ENCODE measurements at regions not wholly inside any gene's neighbourhood (a gene's known extent, or its start where the extent isn't known, plus 50 kb on each side); places are given as distances from the start of the nearest gene placed in this dataset.

GRCh38 chr3:30546934-30547333, 59.5 kb upstream of the TGFBR2 start:
- Histone ChIP-seq H3K4me1 (no peaks in the 10 kb centered on the region), H3K27ac (no peak overlapping the region), H3K4me3 (replicated peaks in 1 of 3) (no peak overlapping the region), H3K36me3 (no peaks in the 10 kb centered on the region), H3K9me3 (no peaks in the 10 kb centered on the region), H3K27me3 (no peaks in the 10 kb centered on the region)
- WGBS, 2 donors: 84 to 91% methylated on average over 1 of the region's 1 CpG
- intact Hi-C loops (cut with DNase I): no loop called here
- DNase-seq: no peak
- TF ChIP-seq CTCF (IDR thresholded peaks at IDR 0.05): no peak
- no peak for TF ChIP-seq POLR2A (IDR thresholded peaks at IDR 0.05)

GRCh38 chr3:30547716-30548115, 58.7 kb upstream of the TGFBR2 start:
- Histone ChIP-seq H3K36me3 (no peaks in the 10 kb centered on the region), H3K27ac (no peak overlapping the region), H3K9me3 (no peaks in the 10 kb centered on the region), H3K4me1 (no peaks in the 10 kb centered on the region), H3K27me3 (no peaks in the 10 kb centered on the region), H3K4me3 (replicated peaks in 1 of 3) (no peak overlapping the region)
- 97 to 99% methylated on average over 5 of the region's 5 CpGs for WGBS, 2 donors
- DNase-seq: no peak
- TF ChIP-seq CTCF (IDR thresholded peaks at IDR 0.05) (no peak), POLR2A (IDR thresholded peaks at IDR 0.05) (no peak)
- intact Hi-C loops (cut with DNase I): no loop called here

- H3K27me3 ChIP-seq: no peaks in the 10 kb centered on the region
- DNase-seq: no peak
- TF ChIP-seq CTCF (IDR thresholded peaks at IDR 0.05) (no peak), POLR2A (IDR thresholded peaks at IDR 0.05) (no peak)
- intact Hi-C loops (cut with DNase I): no loop called here
- no peak overlapping the region for H3K27ac ChIP-seq
- H3K36me3 ChIP-seq: no peaks in the 10 kb centered on the region
- WGBS, 2 donors: 43 to 62% methylated on average over 3 of the region's 3 CpGs
- no peaks in the 10 kb centered on the region for H3K9me3 ChIP-seq
- no peaks in the 10 kb centered on the region for H3K4me1 ChIP-seq
- H3K4me3 ChIP-seq (replicated peaks in 1 of 3): no peak overlapping the region
These were observed 57.8 kb upstream of the TGFBR2 start for GRCh38 chr3:30548600-30548999.

GRCh38 chr3:30549600-30549999, 56.8 kb upstream of the TGFBR2 start:
- H3K27me3 ChIP-seq: no peaks in the 10 kb centered on the region
- no peak overlapping the region for H3K4me3 ChIP-seq (replicated peaks in 1 of 3)
- no peaks in the 10 kb centered on the region for H3K36me3 ChIP-seq
- intact Hi-C loops (cut with DNase I): no loop called here
- H3K9me3 ChIP-seq: no peaks in the 10 kb centered on the region
- no peak for TF ChIP-seq CTCF (IDR thresholded peaks at IDR 0.05)
- no peak for TF ChIP-seq POLR2A (IDR thresholded peaks at IDR 0.05)
- H3K4me1 ChIP-seq: no peaks in the 10 kb centered on the region
- no peak for DNase-seq
- H3K27ac ChIP-seq: peak overlapping the region in 1 of 3 donors; percentile 31
- WGBS, 2 donors: 46 to 71% methylated on average over 4 of the region's 4 CpGs

GRCh38 chr3:30550246-30550645, 56.2 kb upstream of the TGFBR2 start:
- no peak for TF ChIP-seq CTCF (IDR thresholded peaks at IDR 0.05)
- TF ChIP-seq POLR2A (IDR thresholded peaks at IDR 0.05): no peak
- Histone ChIP-seq H3K27me3 (no peaks in the 10 kb centered on the region), H3K36me3 (no peaks in the 10 kb centered on the region), H3K4me1 (no peaks in the 10 kb centered on the region), H3K9me3 (no peaks in the 10 kb centered on the region), H3K4me3 (replicated peaks in 1 of 3) (no peak overlapping the region), H3K27ac (no peak overlapping the region)
- intact Hi-C loops (cut with DNase I): no loop called here
- DNase-seq: no peak
